ENCODE measurements at regions not wholly inside any gene's neighbourhood (a gene's known extent, or its start where the extent isn't known, plus 50 kb on each side); places are given as distances from the start of the nearest gene placed in this dataset.

DNA sequence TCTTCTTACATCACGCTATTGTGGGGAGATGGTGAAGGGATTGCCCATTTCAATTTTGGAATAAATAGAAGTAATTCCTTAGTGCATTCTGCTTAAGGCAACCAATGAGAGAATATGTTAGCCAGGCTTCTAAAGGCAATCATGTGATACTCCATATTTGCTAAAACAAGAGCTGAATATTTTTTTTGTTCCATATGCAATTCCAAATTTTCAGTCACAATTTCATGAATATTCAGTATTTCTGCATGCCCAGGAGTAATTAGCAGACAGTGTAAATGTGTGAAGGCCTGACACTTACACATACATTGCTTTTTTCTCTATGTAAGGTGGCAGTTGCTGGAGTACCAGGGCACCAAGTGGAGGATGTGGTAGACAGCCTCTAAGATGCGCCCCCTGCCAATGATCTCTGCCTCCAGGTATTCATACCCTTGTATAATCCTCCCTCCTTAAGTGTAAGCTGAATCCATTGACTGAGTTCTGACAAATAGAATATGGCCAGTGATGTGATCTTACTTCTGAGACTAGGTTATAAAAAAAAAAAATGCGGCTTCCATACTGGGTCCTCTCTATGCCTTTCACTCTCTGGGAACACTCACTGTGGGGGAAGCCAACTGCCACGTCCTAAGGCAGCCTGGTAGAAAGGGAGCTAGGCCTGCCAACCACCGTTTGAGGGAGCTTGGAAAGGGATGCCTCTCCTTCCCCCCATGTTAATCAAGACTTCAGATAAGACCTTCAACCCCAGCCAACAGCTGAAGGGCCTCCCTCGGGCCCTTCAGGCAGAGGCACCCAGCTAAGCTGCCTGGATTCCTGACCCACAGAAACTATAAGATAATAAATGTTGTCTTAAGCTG, 62.7 kb upstream of the PTGR2 start:
- Histone ChIP-seq H3K4me3 (peak overlapping the region; percentile 8 to 84 (median 72)), H3K4me1 (peaks cover 38 to 54% (median 40%) of the 10 kb centered on the region in 4 donors), H3K27ac (peak overlapping the region; percentile 97 to 99 (median 98)), H3K27me3 (no peaks in the 10 kb centered on the region), H3K36me3 (no peaks in the 10 kb centered on the region), H3K9me3 (no peaks in the 10 kb centered on the region)
- DNase-seq (peak in 1 of 2 donors; percentile 9), ATAC-seq (ENCODE audit: low FRiP score in 2 of 2) (no peak)
- TF ChIP-seq EP300 (IDR thresholded peaks at IDR 0.05), result no peak
- TF ChIP-seq POLR2AphosphoS5 (IDR thresholded peaks at IDR 0.05), result no peak
- TF ChIP-seq POLR2A (IDR thresholded peaks at IDR 0.05), result no peak
- TF ChIP-seq, protein P1, sequence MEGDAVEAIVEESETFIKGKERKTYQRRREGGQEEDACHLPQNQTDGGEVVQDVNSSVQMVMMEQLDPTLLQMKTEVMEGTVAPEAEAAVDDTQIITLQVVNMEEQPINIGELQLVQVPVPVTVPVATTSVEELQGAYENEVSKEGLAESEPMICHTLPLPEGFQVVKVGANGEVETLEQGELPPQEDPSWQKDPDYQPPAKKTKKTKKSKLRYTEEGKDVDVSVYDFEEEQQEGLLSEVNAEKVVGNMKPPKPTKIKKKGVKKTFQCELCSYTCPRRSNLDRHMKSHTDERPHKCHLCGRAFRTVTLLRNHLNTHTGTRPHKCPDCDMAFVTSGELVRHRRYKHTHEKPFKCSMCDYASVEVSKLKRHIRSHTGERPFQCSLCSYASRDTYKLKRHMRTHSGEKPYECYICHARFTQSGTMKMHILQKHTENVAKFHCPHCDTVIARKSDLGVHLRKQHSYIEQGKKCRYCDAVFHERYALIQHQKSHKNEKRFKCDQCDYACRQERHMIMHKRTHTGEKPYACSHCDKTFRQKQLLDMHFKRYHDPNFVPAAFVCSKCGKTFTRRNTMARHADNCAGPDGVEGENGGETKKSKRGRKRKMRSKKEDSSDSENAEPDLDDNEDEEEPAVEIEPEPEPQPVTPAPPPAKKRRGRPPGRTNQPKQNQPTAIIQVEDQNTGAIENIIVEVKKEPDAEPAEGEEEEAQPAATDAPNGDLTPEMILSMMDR (IDR thresholded peaks at IDR 0.05), result no peak
- 56 to 77% methylated on average over 6 of the region's 6 CpGs for WGBS, 2 donors

DNA sequence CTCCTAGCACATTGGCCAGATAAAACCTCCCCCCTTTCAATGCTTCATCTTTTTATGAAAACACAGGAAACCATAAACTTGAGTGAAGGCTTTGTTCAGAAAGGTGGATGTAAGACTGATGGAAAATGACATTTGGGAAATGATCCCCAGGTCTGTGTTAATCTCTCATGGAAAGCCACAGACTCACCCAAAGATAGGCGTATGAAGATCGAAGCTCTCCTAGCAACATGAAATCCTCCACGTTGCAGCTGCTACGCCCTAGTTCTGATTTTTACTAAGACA, 63.4 kb upstream of the PTGR2 start:
- Histone ChIP-seq H3K36me3 (no peaks in the 10 kb centered on the region), H3K9me3 (no peaks in the 10 kb centered on the region), H3K27me3 (no peaks in the 10 kb centered on the region), H3K4me1 (peaks cover 43 to 61% (median 46%) of the 10 kb centered on the region in 4 donors), H3K27ac (peak overlapping the region; percentile 97 to 99 (median 98)), H3K4me3 (peak overlapping the region in 3 of 4 donors; percentile 71 to 84 (median 74))
- 47 to 61% methylated on average over 4 of the region's 4 CpGs for WGBS, 2 donors
- ATAC-seq (ENCODE audit: low FRiP score in 2 of 2) (no peak), DNase-seq (no peak)
- no peak for TF ChIP-seq POLR2AphosphoS5 (IDR thresholded peaks at IDR 0.05)
- TF ChIP-seq, protein P1 (IDR thresholded peaks at IDR 0.05), result no peak
- TF ChIP-seq EP300 (IDR thresholded peaks at IDR 0.05), result no peak
- TF ChIP-seq POLR2A (IDR thresholded peaks at IDR 0.05), result no peak

DNA sequence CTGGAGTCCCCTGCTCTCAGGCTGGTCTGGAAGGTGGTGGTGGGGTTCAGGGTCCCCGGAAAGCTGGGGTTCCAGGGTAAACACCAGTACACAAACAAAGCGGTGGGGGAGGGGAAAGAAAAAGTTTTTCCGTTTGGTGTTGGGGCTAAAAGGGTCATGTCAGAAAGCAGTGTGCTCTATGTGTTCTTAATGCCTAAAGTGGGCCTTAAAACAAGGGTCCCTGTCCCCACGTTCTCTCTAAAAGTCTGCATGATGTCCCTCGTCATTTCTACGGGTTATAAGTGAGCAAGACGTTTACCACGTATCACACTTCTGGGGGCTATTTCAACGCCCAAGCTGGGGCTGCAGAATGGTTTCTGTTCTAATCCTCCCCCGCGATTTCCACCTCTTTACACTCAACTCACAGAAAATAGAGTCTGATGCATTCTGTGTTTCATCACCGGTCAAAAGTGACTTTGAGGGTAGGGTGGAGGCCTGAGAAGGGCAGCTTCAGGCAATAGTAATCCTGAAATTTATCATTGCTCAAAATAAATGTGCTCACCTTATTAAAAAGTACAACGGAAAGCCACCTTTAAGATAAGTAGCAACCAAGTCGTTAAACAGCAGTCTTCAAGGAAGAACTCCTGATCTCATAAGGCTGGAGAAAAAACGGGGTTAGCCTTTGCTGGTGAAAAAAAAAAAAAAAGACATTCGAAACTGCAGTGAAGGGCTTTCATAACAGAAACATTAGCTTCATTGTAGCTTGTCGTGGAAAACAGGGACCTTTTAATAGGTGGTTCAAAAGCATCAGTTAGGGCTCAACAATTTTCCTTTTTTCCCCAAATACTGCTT, 63.9 kb upstream of the PTGR2 start:
- TF ChIP-seq, protein P1 (IDR thresholded peaks at IDR 0.05), result no peak
- TF ChIP-seq POLR2AphosphoS5 (IDR thresholded peaks at IDR 0.05) (no peak), EP300 (IDR thresholded peaks at IDR 0.05) (no peak), POLR2A (IDR thresholded peaks at IDR 0.05) (no peak)

DNA sequence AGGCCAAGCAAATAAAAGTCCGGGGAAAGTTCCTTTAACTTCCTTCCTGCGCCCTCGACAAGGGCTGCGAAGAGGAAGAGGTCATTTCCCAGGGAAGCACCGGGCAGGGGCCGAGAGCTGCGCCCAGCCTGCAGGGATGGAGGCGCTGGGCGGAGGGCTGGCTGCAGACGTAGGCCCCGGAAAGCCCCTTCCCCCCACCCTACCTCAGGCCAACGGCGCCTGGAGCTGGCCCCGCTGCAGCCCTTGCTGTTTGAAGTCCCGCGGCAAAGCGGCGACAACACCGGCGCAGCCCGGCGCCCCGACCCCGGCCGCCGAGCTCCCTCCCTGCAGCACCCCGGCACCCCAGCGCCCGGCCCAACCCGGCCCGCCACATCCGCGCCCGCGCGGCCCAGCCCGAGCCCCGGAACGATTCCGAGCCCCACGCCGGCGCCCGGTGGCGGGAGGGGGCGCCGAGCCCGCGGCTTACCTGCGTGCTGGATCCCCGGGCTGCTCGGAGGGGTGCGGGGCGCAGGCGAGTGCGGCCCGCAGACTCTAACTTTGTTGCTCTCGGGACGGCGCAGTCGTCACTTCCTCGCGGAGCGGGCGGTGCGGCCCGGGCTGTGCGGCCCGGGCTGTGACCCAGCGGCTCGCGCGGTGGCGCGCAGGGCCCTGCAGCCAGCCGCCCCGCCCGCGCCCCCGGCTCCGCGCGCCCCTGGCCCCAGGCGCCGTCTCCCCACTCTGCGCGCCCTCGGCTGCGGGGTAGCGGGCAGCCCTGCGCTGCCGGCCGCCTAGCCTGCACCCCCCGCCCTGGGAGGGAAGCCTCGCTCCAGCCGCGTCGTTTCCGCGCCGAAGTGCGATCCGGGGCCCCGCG, 64.8 kb upstream of the PTGR2 start:
- Histone ChIP-seq H3K36me3 (no peaks in the 10 kb centered on the region), H3K9me3 (no peaks in the 10 kb centered on the region), H3K4me1 (peaks cover 52 to 75% (median 57%) of the 10 kb centered on the region in 4 donors), H3K27ac (peak overlapping the region; percentile 97 to 99 (median 98)), H3K4me3 (peak overlapping the region; percentile 71 to 84 (median 75)), H3K27me3 (no peaks in the 10 kb centered on the region)
- ATAC-seq (ENCODE audit: low FRiP score in 2 of 2) (peak; percentile 45 to 66), DNase-seq (peak; percentile 73 to 95)
- TF ChIP-seq POLR2AphosphoS5 (IDR thresholded peaks at IDR 0.05) (peak; percentile 37 to 42), POLR2A (IDR thresholded peaks at IDR 0.05) (peak in 2 of 4 donors; percentile 78 to 79), EP300 (IDR thresholded peaks at IDR 0.05) (no peak)
- TF ChIP-seq, protein P1 (IDR thresholded peaks at IDR 0.05), result no peak
- 0 to 10% methylated on average over 2 to 25 of the region's 105 CpGs for WGBS, 2 donors

More for the DNA sequence above, 63.9 kb upstream of the PTGR2 start:
- no peak for DNase-seq
- Histone ChIP-seq H3K4me3 (peak overlapping the region; percentile 48 to 84 (median 72)), H3K27ac (peak overlapping the region; percentile 97 to 99 (median 98)), H3K27me3 (no peaks in the 10 kb centered on the region), H3K36me3 (no peaks in the 10 kb centered on the region), H3K9me3 (no peaks in the 10 kb centered on the region), H3K4me1 (peaks cover 49 to 66% (median 51%) of the 10 kb centered on the region in 4 donors)
- no peak for ATAC-seq (ENCODE audit: low FRiP score in 2 of 2)
- WGBS, 2 donors, result 1 to 2% methylated on average over 17 of the region's 17 CpGs

Measured in upper lobe of left lung (tissue), 6 donors.